Panc1 (cell line): ENCODE measurements at regions not wholly inside any gene's neighbourhood (a gene's known extent, or its start where the extent isn't known, plus 50 kb on each side); places are given as distances from the start of the nearest gene placed in this dataset.

ENCODE experiments used
- ATAC-seq: fragments of 200-7000 bp; cut with Tn5 transposase; 2 replicates; pipeline ENCODE4 v1.9.1; 2020; ENCODE audit warnings: mild to moderate bottlenecking, moderate library complexity
- BruUV-seq: library from RNA; stranded (reverse); fragments of 400-500 nt; replicated peaks from 2 replicates; lab custom pipeline; 2021; lab: Mats Ljungman, UMichigan
- CTCF ChIA-PET: fragments of 300-600 bp; sonication (Branson Sonifier 250); formaldehyde crosslinking; loops from one replicate; lab custom pipeline; 2022; ENCODE audit warnings: antibody characterized with exemption; lab: Charles Lee
- POLR2A ChIA-PET: fragments of 300-600 bp; sonication (Branson Sonifier 250); formaldehyde crosslinking; loops from one replicate; lab custom pipeline; 2022; ENCODE audit warnings: antibody characterized with exemption; lab: Charles Lee
- DNase-seq: peaks from one replicate; pipeline ENCODE4 v3.0.0-alpha.2; 2010; ENCODE audit warnings: low read depth, low spot score
- H3K27ac ChIP-seq: 2 replicates; pipeline ENCODE4 v1.5.1; 2011; ENCODE audit warnings: mild to moderate bottlenecking, low read length, inconsistent platforms
- H3K27me3 ChIP-seq: fragments of 200-500 bp; sonication (Bioruptor generic); 2 replicates; pipeline ENCODE4 v1.6.0; 2014; ENCODE audit warnings: low read length, inconsistent platforms; ENCODE audit not compliant: control insufficient read depth, insufficient read depth
- H3K36me3 ChIP-seq: fragments of 200-500 bp; sonication (Bioruptor generic); 2 replicates; pipeline ENCODE4 v1.5.1; 2014; ENCODE audit warnings: inconsistent platforms, mild to moderate bottlenecking, low read length, moderate library complexity; ENCODE audit not compliant: control insufficient read depth, insufficient read depth
- H3K4me1 ChIP-seq: 2 replicates; pipeline ENCODE4 v1.5.1; 2011; ENCODE audit warnings: inconsistent platforms, mild to moderate bottlenecking, low read length, moderate library complexity; ENCODE audit not compliant: control insufficient read depth, insufficient read depth
- H3K4me3 ChIP-seq, 2 experiments: 2 replicates each; pipeline ENCODE4 v1.5.1; 2011 to 2012; ENCODE audit warnings: low read depth in 2 of 2, low read length in 2 of 2, mild to moderate bottlenecking in 2 of 2, inconsistent platforms in 1 of 2, moderate library complexity in 1 of 2
- H3K9me3 ChIP-seq: fragments of 200-500 bp; sonication (Bioruptor generic); 2 replicates; pipeline ENCODE4 v1.5.1; 2014; ENCODE audit warnings: low read depth, mild to moderate bottlenecking, inconsistent platforms, low read length, moderate library complexity; ENCODE audit not compliant: control insufficient read depth, insufficient read depth
- CTCF ChIP-seq: fragments of 450-650 bp; IDR thresholded peaks from 2 replicates; pipeline ENCODE4 v1.5.1; 2017; ENCODE audit warnings: mild to moderate bottlenecking
- POLR2AphosphoS5 ChIP-seq: IDR thresholded peaks from 2 replicates; pipeline ENCODE4 v1.6.1; 2012; ENCODE audit warnings: mild to moderate bottlenecking, low read depth, low read length, moderate library complexity
- REST ChIP-seq, 2 experiments: IDR thresholded peaks; 2 replicates each; pipeline ENCODE4 v1.6.1; 2011 to 2012; ENCODE audit warnings: low read depth in 2 of 2, control low read depth in 1 of 2, low read length in 1 of 2, mild to moderate bottlenecking in 1 of 2, moderate library complexity in 1 of 2; ENCODE audit not compliant: insufficient read depth in 1 of 2
- SIN3A ChIP-seq: IDR thresholded peaks from 2 replicates; pipeline ENCODE4 v1.6.1; 2012; ENCODE audit warnings: low read depth, mild to moderate bottlenecking, low read length, moderate library complexity, borderline replicate concordance; ENCODE audit not compliant: insufficient read depth
- TCF7L2 ChIP-seq: IDR thresholded peaks from 2 replicates; pipeline ENCODE4 v1.6.1; 2011; ENCODE audit warnings: mild to moderate bottlenecking, low read depth, low read length, inconsistent platforms
- in situ Hi-C: cut with HindIII; loops from 2 replicates; pipeline ENCODE4 v1.10.0; 2016; ENCODE audit warnings: low sequenced_read_pairs, low pct_unique_long_range_greater_than_20kb
- intact Hi-C: fragments of 100-400 bp; cut with micrococcal nuclease; formaldehyde crosslinking; loops from one replicate; pipeline ENCODE4 v1.10.0; 2022; ENCODE audit not compliant: unreplicated experiment

- Histone ChIP-seq H3K4me3 (no peak overlapping the region), H3K36me3 (no peaks in the 10 kb centered on the region), H3K27ac (no peak overlapping the region), H3K9me3 (no peaks in the 10 kb centered on the region), H3K27me3 (no peaks in the 10 kb centered on the region), H3K4me1 (no peaks in the 10 kb centered on the region)
- ChIA-PET POLR2A (no interaction called here), CTCF (no interaction called here)
- ATAC-seq (no peak), DNase-seq (no peak)
- intact Hi-C loops (no loop called here), in situ Hi-C loops (no loop called here)
- BruUV-seq: no TSS peak
- TF ChIP-seq TCF7L2 (no peak), POLR2AphosphoS5 (no peak), CTCF (no peak), REST (IDR thresholded peaks at IDR 0.05; ENCODE audit: insufficient read depth in 1 of 2, low read depth in 2 of 2, low read length in 1 of 2) (no peak), SIN3A (no peak)
Measured at GRCh38 chr5:3709068-3709716, 113.6 kb downstream of the IRX1 start.

- no TSS peak for BruUV-seq
- intact Hi-C loops: no loop called here
- in situ Hi-C loops: no loop called here
- DNase-seq: no peak
- Histone ChIP-seq H3K36me3 (no peaks in the 10 kb centered on the region), H3K9me3 (no peaks in the 10 kb centered on the region), H3K27me3 (no peaks in the 10 kb centered on the region), H3K27ac (no peak overlapping the region), H3K4me3 (no peak overlapping the region), H3K4me1 (no peaks in the 10 kb centered on the region)
- no peak for TF ChIP-seq REST (IDR thresholded peaks at IDR 0.05; ENCODE audit: insufficient read depth in 1 of 2, low read depth in 2 of 2, low read length in 1 of 2)
- no peak for TF ChIP-seq CTCF
- no peak for TF ChIP-seq TCF7L2
- TF ChIP-seq SIN3A: no peak
- no peak for TF ChIP-seq POLR2AphosphoS5
- POLR2A ChIA-PET: no interaction called here
- ATAC-seq: no peak
- CTCF ChIA-PET: no interaction called here
Measured at GRCh38 chr5:3709717-3710348, 114.2 kb downstream of the IRX1 start.
